Tibial nerve (tissue), 4 donors: ENCODE measurements at regions not wholly inside any gene's neighbourhood (a gene's known extent, or its start where the extent isn't known, plus 50 kb on each side); places are given as distances from the start of the nearest gene placed in this dataset.

Source experiments
- DNase-seq, 2 donors: peaks; one replicate each; pipeline ENCODE4 v3.0.0-alpha.2; 2019; ENCODE audit warnings: low spot score in 2 of 2
- H3K27ac ChIP-seq, 4 donors: fragments of 200-600 bp; sonication (generic) in 3 of 4; one replicate each; pipeline ENCODE4 v1.5.1; 2017 to 2019; ENCODE audit warnings: mild to moderate bottlenecking in 1 of 4
- H3K27me3 ChIP-seq, 2 donors: fragments of 200-600 bp; sonication (generic) in 1 of 2; one replicate each; pipeline versions ENCODE4 v1.5.1 to v1.6.0; 2017 to 2019
- H3K36me3 ChIP-seq, 3 donors: fragments of 200-600 bp; sonication (generic); one replicate each; pipeline ENCODE4 v1.5.1; 2018 to 2019
- H3K4me1 ChIP-seq, 4 donors: fragments of 200-600 bp; sonication (generic) in 3 of 4; one replicate each; pipeline ENCODE4 v1.5.1; 2017 to 2019
- H3K4me3 ChIP-seq, 4 donors: fragments of 200-600 bp; sonication (generic) in 3 of 4; one replicate each; pipeline ENCODE4 v1.5.1; 2017 to 2019; ENCODE audit warnings: mild to moderate bottlenecking in 1 of 4, moderate library complexity in 1 of 4
- H3K9me3 ChIP-seq, 4 donors: fragments of 200-600 bp; sonication (generic) in 3 of 4; one replicate each; pipeline ENCODE4 v1.5.1; 2017 to 2019
- CTCF ChIP-seq, 5 experiments: fragments of 200-600 bp in 3 of 5; fragments of 450-650 bp in 2 of 5; sonication (generic) in 3 of 5; IDR thresholded peaks; one replicate each; pipeline ENCODE4 v1.5.1; 2016 to 2019; ENCODE audit warnings: antibody characterized with exemption in 5 of 5, mild to moderate bottlenecking in 3 of 5, moderate library complexity in 2 of 5
- EP300 ChIP-seq, 2 donors: sonication (generic); formaldehyde crosslinking; IDR thresholded peaks; one replicate each; pipeline ENCODE4 v1.6.1; 2017; ENCODE audit warnings: antibody characterized with exemption in 2 of 2, mild to moderate bottlenecking in 1 of 2
- POLR2A ChIP-seq, 2 donors: fragments of 450-650 bp; IDR thresholded peaks; one replicate each; pipeline ENCODE4 v1.6.1; 2017; ENCODE audit warnings: antibody characterized with exemption in 2 of 2, mild to moderate bottlenecking in 2 of 2, moderate library complexity in 2 of 2
- WGBS, 2 donors: methylation state at CpG; one replicate each; pipeline ENCODE4 v1.1.5; 2018; 5-methylcytosine and 5-hydroxymethylcytosine counted together

- H3K4me3 ChIP-seq = no peak overlapping the region
- WGBS, 2 donors = 90 to 96% methylated on average over 2 of the region's 2 CpGs
Observed at GRCh38 chr11:104588446-104588845, 309.8 kb downstream of the CASP12 start.

GRCh38 chr11:104584823-104585222 lies 313.4 kb downstream of the CASP12 start:
- Histone ChIP-seq H3K27ac (no peak overlapping the region), H3K27me3 (no peaks in the 10 kb centered on the region), H3K4me3 (no peak overlapping the region), H3K9me3 (no peaks in the 10 kb centered on the region), H3K4me1 (peaks cover 0 to 6% (median 0%) of the 10 kb centered on the region in 4 donors), H3K36me3 (no peaks in the 10 kb centered on the region)
- WGBS, 2 donors = 79 to 82% methylated on average over 2 of the region's 2 CpGs
- TF ChIP-seq CTCF (IDR thresholded peaks at IDR 0.05) (no peak), POLR2A (IDR thresholded peaks at IDR 0.05) (no peak), EP300 (IDR thresholded peaks at IDR 0.05) (no peak)
- no peak for DNase-seq

More at GRCh38 chr11:104588446-104588845, 309.8 kb downstream of the CASP12 start:
- no peaks in the 10 kb centered on the region for H3K36me3 ChIP-seq
- no peaks in the 10 kb centered on the region for H3K27me3 ChIP-seq
- H3K9me3 ChIP-seq = no peaks in the 10 kb centered on the region
- H3K27ac ChIP-seq = no peak overlapping the region
- TF ChIP-seq POLR2A (IDR thresholded peaks at IDR 0.05) = no peak
- TF ChIP-seq CTCF (IDR thresholded peaks at IDR 0.05) = no peak
- TF ChIP-seq EP300 (IDR thresholded peaks at IDR 0.05) = no peak
- DNase-seq = no peak
- peaks cover 0 to 6% (median 0%) of the 10 kb centered on the region in 4 donors for H3K4me1 ChIP-seq

DNA sequence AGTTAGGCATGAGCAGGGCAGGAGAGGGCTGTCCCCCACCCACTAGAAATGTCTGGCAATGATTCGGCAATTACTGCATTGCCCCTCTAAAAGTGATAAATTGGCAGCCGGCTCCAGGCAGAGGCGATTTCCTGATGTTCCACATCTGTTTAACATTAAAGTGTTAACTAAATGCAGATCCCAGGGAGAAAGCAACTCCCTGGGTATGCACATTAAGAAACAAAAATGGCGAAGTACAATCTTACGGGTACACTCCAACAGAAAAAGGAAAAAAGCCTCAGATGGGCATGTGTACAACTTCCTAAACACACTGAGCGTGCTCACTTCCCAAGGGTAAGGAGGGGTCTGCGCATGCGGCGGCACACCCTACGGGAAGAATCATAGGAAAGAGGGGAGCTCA lies 314.4 kb downstream of the CASP12 start:
- Histone ChIP-seq H3K9me3 (no peaks in the 10 kb centered on the region), H3K36me3 (no peaks in the 10 kb centered on the region), H3K27me3 (no peaks in the 10 kb centered on the region), H3K27ac (no peak overlapping the region), H3K4me3 (no peak overlapping the region), H3K4me1 (peaks cover 0 to 6% (median 0%) of the 10 kb centered on the region in 4 donors)
- DNase-seq = no peak
- TF ChIP-seq CTCF (IDR thresholded peaks at IDR 0.05) (no peak), EP300 (IDR thresholded peaks at IDR 0.05) (no peak), POLR2A (IDR thresholded peaks at IDR 0.05) (no peak)
- WGBS, 2 donors = 66 to 78% methylated on average over 10 of the region's 10 CpGs

GRCh38 chr11:104582431-104582830 lies 315.8 kb downstream of the CASP12 start:
- no peaks in the 10 kb centered on the region for H3K9me3 ChIP-seq
- no peak for TF ChIP-seq CTCF (IDR thresholded peaks at IDR 0.05)
- no peak for TF ChIP-seq EP300 (IDR thresholded peaks at IDR 0.05)
- TF ChIP-seq POLR2A (IDR thresholded peaks at IDR 0.05) = no peak
- DNase-seq = no peak

DNA sequence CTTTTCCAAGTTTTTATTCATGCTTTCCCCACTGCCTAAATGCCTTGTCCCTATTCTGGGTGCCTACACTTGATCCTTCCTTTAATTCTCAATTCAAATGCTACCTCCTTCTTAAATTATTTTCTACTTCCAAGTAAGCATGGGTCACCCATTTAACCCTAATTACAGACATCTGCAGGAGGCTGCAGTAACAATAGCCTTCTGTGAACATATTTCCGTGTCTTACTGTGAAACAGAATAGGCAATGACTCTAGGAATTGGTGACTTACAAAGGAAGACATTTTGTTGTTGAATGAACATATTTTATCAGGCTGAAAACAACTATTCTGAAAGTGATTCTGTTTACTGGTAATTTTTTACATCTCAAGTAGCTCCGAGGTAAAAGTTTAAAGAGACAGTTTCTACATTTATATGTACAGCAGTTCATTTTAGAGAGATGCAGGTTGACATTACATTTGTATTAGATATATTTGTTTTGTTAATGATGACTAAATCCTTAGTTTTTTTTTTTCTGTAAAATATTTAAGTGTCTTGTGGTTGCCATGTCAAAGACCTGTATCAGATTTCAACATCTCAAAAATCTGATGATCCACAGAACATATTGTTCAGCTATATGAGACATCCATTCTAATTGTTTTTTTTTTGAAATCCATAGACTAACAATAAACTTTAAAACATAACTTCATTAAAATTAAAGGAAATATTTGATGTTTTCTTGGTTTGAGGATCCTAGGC lies 316.8 kb downstream of the CASP12 start:
- no peaks in the 10 kb centered on the region for H3K36me3 ChIP-seq
- H3K9me3 ChIP-seq = no peaks in the 10 kb centered on the region
- H3K27ac ChIP-seq = no peak overlapping the region
- no peak overlapping the region for H3K4me3 ChIP-seq
- DNase-seq = no peak
- no peaks in the 10 kb centered on the region for H3K27me3 ChIP-seq
- TF ChIP-seq POLR2A (IDR thresholded peaks at IDR 0.05) = no peak
- no peak for TF ChIP-seq CTCF (IDR thresholded peaks at IDR 0.05)
- no peak for TF ChIP-seq EP300 (IDR thresholded peaks at IDR 0.05)
- peaks cover 0 to 6% (median 0%) of the 10 kb centered on the region in 4 donors for H3K4me1 ChIP-seq
- 29 to 35% methylated on average over 2 of the region's 2 CpGs for WGBS, 2 donors

More at GRCh38 chr11:104582431-104582830, 315.8 kb downstream of the CASP12 start:
- 44 to 59% methylated on average over 2 of the region's 2 CpGs for WGBS, 2 donors
- Histone ChIP-seq H3K4me3 (no peak overlapping the region), H3K27me3 (no peaks in the 10 kb centered on the region), H3K36me3 (no peaks in the 10 kb centered on the region), H3K27ac (no peak overlapping the region), H3K4me1 (peaks cover 0 to 6% (median 0%) of the 10 kb centered on the region in 4 donors)
